Activated CD8-positive, alpha-beta memory T cell treated with anti-CD3 and anti-CD28 coated beads for 36 hours (primary cell): ENCODE measurements at regions not wholly inside any gene's neighbourhood (a gene's known extent, or its start where the extent isn't known, plus 50 kb on each side); places are given as distances from the start of the nearest gene placed in this dataset.

Experiments
- CTCF ChIA-PET: fragments of 350-600 bp; sonication (Branson Sonifier 250); formaldehyde crosslinking; loops from one replicate; lab custom pipeline; 2021; ENCODE audit warnings: antibody characterized with exemption; lab: Charles Lee
- POLR2A ChIA-PET: fragments of 350-600 bp; sonication (Branson Sonifier 250); formaldehyde crosslinking; loops from one replicate; lab custom pipeline; 2021; ENCODE audit warnings: antibody characterized with exemption; lab: Charles Lee

DNA sequence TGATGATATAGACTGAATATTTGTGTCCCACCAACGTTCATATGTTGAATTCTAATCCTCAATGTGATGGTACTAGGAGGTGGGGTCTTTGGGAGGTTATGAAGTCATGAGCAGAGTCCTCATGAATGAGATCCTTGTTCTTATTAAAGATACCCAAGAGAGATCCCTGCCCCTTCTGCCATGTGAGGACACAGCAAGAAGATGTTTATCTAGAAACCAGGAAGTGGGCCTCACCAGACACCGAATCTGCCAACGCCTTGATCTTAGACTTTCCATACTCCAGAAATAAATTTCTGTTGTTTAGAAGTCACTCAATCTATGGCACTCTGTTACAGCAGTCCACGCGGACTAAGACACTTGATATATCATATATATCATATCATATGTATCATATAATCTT is 67.7 kb upstream of the GCM1 start:
- CTCF ChIA-PET: no interaction called here

GRCh38 chr6:53214172-53214571 is 65.5 kb upstream of the GCM1 start:
- ChIA-PET POLR2A (no interaction called here), CTCF (interaction anchor here (0.6 kb wide), 1 partner anchor 10 kb away, joined by 3 read pairs; no protein-coding TSS in a partner anchor)

More for the DNA sequence above, 67.7 kb upstream of the GCM1 start:
- POLR2A ChIA-PET: no interaction called here

- ChIA-PET POLR2A (no interaction called here), CTCF (no interaction called here)
These were observed 62.2 kb upstream of the GCM1 start for GRCh38 chr6:53210811-53211210.

GRCh38 chr6:53209681-53210080 is 61.0 kb upstream of the GCM1 start:
- CTCF ChIA-PET: no interaction called here
- POLR2A ChIA-PET: no interaction called here

- CTCF ChIA-PET: interaction anchor here (0.6 kb wide), 1 partner anchor 29 kb away, joined by 3 read pairs; no protein-coding TSS in a partner anchor
These were observed 57.1 kb upstream of the GCM1 start for GRCh38 chr6:53205778-53206177.

DNA sequence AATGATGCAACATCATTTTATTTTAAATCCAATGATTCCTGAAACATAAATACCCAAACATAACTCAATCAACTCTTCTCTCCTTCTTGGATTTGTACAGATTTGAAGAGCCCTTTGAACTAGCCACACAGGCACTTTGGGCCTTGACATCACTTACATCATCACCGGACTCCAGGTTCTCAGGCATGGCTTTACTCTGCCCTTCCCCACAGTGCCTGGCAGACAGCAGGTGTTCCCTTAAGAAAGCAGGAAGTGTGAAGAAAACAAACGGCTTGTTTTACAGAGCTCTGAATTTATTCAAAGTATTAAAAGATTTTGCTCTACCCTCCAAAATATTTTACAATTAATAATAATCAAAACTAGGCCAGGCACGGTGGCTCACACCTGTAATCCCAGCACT is 54.8 kb upstream of the GCM1 start:
- ChIA-PET CTCF (no interaction called here), POLR2A (no interaction called here)

More at GRCh38 chr6:53205778-53206177, 57.1 kb upstream of the GCM1 start:
- POLR2A ChIA-PET: no interaction called here

- CTCF ChIA-PET: interaction anchor here (0.7 kb wide), 1 partner anchor 20 kb away, joined by 3 read pairs; no protein-coding TSS in a partner anchor
- POLR2A ChIA-PET: no interaction called here
These were observed 53.4 kb upstream of the GCM1 start for GRCh38 chr6:53202052-53202451.

- CTCF ChIA-PET: interaction anchor here (1.2 kb wide), 1 partner anchor 70 kb away, joined by 3 read pairs; no protein-coding TSS in a partner anchor
- POLR2A ChIA-PET: no interaction called here
These were observed 52.6 kb upstream of the GCM1 start for GRCh38 chr6:53201270-53201669.

DNA sequence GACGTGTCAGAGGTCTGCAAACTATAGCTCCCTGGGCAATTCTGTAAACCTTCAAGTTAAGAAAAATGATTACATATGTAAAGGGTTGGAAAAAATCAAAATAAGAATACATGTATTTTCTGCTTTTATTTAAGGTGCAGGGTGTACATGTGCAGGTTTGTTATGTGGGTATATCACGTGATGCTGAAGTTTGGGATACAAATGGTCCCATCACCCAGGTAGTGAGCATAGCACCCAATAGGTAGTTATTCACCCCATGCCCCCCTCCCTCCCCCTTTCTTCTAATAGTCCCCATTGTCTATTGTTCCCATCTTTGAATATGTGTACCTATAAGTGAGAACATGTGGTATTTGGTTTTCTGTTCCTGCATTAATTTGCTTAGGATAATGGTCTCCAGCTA is 51.1 kb upstream of the GCM1 start:
- POLR2A ChIA-PET: no interaction called here
- CTCF ChIA-PET: interaction anchor here (0.9 kb wide), 1 partner anchor 293 kb away, joined by 3 read pairs; no protein-coding TSS in a partner anchor

- POLR2A ChIA-PET: no interaction called here
- CTCF ChIA-PET: interaction anchor here (0.9 kb wide), 1 partner anchor 294 kb away, joined by 3 read pairs; no protein-coding TSS in a partner anchor
These were observed 50.5 kb upstream of the GCM1 start for GRCh38 chr6:53199156-53199555.
